Suprapubic skin (tissue), 4 donors: ENCODE measurements at regions not wholly inside any gene's neighbourhood (a gene's known extent, or its start where the extent isn't known, plus 50 kb on each side); places are given as distances from the start of the nearest gene placed in this dataset.

Experiments used
- DNase-seq, 2 donors: peaks; one replicate each; pipeline ENCODE4 v3.0.0-alpha.2; 2019; ENCODE audit warnings: low spot score in 2 of 2
- H3K27ac ChIP-seq: fragments of 200-600 bp; sonication (generic); one replicate; pipeline ENCODE4 v1.5.1; 2019
- H3K27me3 ChIP-seq: fragments of 200-600 bp; sonication (generic); one replicate; pipeline ENCODE4 v1.5.1; 2019
- H3K36me3 ChIP-seq: fragments of 200-600 bp; sonication (generic); one replicate; pipeline ENCODE4 v1.5.1; 2019
- H3K4me1 ChIP-seq: fragments of 200-600 bp; sonication (generic); one replicate; pipeline ENCODE4 v1.5.1; 2019
- H3K4me3 ChIP-seq: fragments of 200-600 bp; sonication (generic); one replicate; pipeline ENCODE4 v1.5.1; 2019; ENCODE audit warnings: mild to moderate bottlenecking
- H3K9me3 ChIP-seq: fragments of 200-600 bp; sonication (generic); one replicate; pipeline ENCODE4 v1.5.1; 2019
- EP300 ChIP-seq: sonication (generic); formaldehyde crosslinking; IDR thresholded peaks from one replicate; pipeline ENCODE4 v1.6.1; 2017; ENCODE audit warnings: antibody characterized with exemption
- POLR2A ChIP-seq, 2 donors: fragments of 450-650 bp; IDR thresholded peaks; one replicate each; pipeline ENCODE4 v1.6.1; 2017; ENCODE audit warnings: antibody characterized with exemption in 2 of 2, mild to moderate bottlenecking in 2 of 2, moderate library complexity in 2 of 2
- POLR2AphosphoS5 ChIP-seq, 3 donors: sonication (generic); formaldehyde crosslinking; IDR thresholded peaks; one replicate each; pipeline ENCODE4 v1.6.1; 2017; ENCODE audit warnings: antibody characterized with exemption in 3 of 3
- WGBS: methylation state at CpG from one replicate; pipeline ENCODE4 v1.1.5; 2018; 5-methylcytosine and 5-hydroxymethylcytosine counted together
- TF ChIP-seq, protein P1 (sequence below), 2 donors: fragments of 200-600 bp in 1 of 2; fragments of 450-650 bp in 1 of 2; sonication (generic) in 1 of 2; IDR thresholded peaks; one replicate each; pipeline ENCODE4 v1.5.1; 2016 to 2019; ENCODE audit warnings: antibody characterized with exemption in 2 of 2, mild to moderate bottlenecking in 1 of 2, moderate library complexity in 1 of 2

DNA sequence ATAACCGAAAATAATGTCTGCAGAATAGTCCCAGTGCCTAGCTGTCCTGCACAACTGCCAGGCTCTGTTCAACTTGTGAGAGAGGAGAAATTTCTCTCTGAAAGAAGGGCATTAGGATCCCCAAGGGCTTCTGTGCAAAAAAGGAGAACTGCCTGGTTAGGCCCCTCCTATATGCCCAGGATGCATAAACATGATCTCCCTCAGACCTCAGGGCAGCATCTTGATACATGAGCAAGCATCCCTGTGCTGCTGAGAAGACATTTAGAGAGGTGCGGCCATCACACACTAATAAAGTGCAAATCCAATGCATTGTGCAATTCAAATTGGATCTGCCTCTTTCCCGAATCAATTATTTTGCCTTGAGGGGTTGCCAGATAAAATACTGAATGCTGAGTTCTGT, 553.6 kb downstream of the TNS3 start:
- no peak overlapping the region for H3K4me3 ChIP-seq
- H3K9me3 ChIP-seq, result no peaks in the 10 kb centered on the region
- no peak overlapping the region for H3K27ac ChIP-seq
- no peaks in the 10 kb centered on the region for H3K36me3 ChIP-seq
- WGBS, result 30% methylated on average over 3 of the region's 3 CpGs
- no peak for DNase-seq
- no peaks in the 10 kb centered on the region for H3K4me1 ChIP-seq
- no peaks in the 10 kb centered on the region for H3K27me3 ChIP-seq
- TF ChIP-seq POLR2AphosphoS5 (IDR thresholded peaks at IDR 0.05) (no peak), POLR2A (IDR thresholded peaks at IDR 0.05) (no peak), EP300 (no peak)
- TF ChIP-seq, protein P1, sequence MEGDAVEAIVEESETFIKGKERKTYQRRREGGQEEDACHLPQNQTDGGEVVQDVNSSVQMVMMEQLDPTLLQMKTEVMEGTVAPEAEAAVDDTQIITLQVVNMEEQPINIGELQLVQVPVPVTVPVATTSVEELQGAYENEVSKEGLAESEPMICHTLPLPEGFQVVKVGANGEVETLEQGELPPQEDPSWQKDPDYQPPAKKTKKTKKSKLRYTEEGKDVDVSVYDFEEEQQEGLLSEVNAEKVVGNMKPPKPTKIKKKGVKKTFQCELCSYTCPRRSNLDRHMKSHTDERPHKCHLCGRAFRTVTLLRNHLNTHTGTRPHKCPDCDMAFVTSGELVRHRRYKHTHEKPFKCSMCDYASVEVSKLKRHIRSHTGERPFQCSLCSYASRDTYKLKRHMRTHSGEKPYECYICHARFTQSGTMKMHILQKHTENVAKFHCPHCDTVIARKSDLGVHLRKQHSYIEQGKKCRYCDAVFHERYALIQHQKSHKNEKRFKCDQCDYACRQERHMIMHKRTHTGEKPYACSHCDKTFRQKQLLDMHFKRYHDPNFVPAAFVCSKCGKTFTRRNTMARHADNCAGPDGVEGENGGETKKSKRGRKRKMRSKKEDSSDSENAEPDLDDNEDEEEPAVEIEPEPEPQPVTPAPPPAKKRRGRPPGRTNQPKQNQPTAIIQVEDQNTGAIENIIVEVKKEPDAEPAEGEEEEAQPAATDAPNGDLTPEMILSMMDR (IDR thresholded peaks at IDR 0.05), result no peak

DNA sequence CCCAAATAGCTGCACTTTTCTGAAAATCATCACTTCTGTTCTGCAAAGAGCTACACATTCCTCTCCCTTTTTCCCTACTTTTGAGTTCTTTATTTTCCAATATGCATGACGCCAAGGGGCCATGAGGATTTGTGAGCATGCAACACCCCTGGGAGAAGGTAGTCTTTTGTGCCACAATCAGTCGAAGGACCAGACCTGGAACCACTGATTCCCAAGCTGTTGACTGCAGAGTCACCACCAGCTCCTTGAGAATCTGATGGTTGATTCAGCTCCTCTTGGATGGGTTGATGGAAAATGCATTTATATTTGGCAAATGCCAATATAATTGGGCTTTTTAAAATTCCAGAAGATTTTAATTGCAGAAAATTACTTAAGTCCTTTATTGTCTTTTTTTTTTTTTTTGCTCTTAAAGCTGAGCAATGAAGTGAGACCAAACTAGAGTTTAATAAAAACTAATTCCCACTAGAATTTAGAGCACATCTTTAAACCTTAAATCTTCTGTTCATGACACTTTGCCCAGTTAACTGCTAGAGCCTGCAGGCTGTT, 554.1 kb downstream of the TNS3 start:
- Histone ChIP-seq H3K4me1 (no peaks in the 10 kb centered on the region), H3K9me3 (no peaks in the 10 kb centered on the region), H3K27ac (no peak overlapping the region), H3K36me3 (no peaks in the 10 kb centered on the region), H3K27me3 (no peaks in the 10 kb centered on the region), H3K4me3 (no peak overlapping the region)
- TF ChIP-seq POLR2AphosphoS5 (IDR thresholded peaks at IDR 0.05) (no peak), EP300 (no peak), POLR2A (IDR thresholded peaks at IDR 0.05) (no peak)
- TF ChIP-seq, protein P1 (IDR thresholded peaks at IDR 0.05), result no peak
- DNase-seq, result no peak
- 68% methylated on average over 2 of the region's 2 CpGs for WGBS

DNA sequence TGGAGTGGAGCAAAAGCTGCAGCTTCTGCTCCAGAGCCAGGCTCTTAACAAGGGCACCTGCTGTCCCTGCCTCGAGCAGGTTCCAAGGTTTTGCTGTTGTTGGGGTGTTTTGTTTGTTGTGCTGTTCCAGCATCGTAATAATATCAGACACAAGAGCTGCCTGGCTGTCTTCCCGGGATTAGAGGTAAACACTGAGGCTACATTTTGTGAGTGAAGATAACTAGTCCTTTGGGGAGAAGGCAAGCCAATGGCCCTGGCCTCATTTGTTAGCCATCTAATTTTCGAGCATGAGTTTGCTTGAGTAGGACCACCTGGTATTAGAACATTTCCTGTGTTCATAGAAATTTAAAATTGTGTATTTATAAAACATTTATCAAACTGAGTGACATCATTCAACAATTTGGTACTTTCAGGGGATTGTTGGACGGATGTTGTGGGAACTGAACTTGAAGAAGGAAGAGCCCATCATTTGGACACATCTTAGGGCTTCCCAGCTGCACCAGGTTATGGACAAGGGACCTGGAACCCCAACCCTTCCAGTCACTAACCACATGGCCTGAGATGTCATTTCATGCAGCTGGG, 555.0 kb downstream of the TNS3 start:
- no peak overlapping the region for H3K27ac ChIP-seq
- H3K36me3 ChIP-seq, result no peaks in the 10 kb centered on the region
- no peak for TF ChIP-seq POLR2A (IDR thresholded peaks at IDR 0.05)
- H3K4me3 ChIP-seq, result no peak overlapping the region
- DNase-seq, result no peak
- WGBS, result 80% methylated on average over 5 of the region's 5 CpGs
- no peaks in the 10 kb centered on the region for H3K27me3 ChIP-seq
- H3K9me3 ChIP-seq, result no peaks in the 10 kb centered on the region
- H3K4me1 ChIP-seq, result no peaks in the 10 kb centered on the region

DNA sequence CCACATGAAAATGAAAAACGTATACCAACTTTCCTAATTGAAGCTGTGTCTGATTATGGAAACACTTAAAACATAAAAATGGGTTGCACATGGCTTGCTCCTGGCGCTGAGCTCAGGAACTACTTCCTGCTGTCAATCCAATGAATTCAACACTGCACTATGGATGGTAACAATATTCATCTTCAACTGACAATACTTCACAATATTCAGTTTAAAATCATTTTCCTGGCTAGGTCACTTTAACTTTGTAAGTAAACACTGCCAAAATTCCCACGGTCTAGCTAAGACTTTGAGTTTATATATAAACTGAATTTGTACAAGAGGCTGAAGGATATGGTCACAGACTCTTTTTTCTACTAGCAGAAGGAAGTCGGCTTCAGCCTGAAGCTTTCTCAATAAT, 556.9 kb downstream of the TNS3 start:
- H3K27me3 ChIP-seq, result no peaks in the 10 kb centered on the region
- no peaks in the 10 kb centered on the region for H3K4me1 ChIP-seq
- no peak for TF ChIP-seq POLR2AphosphoS5 (IDR thresholded peaks at IDR 0.05)
- TF ChIP-seq POLR2A (IDR thresholded peaks at IDR 0.05), result no peak
- TF ChIP-seq EP300, result no peak
- TF ChIP-seq, protein P1 (IDR thresholded peaks at IDR 0.05), result no peak
- H3K4me3 ChIP-seq, result no peak overlapping the region
- no peak for DNase-seq
- no peak overlapping the region for H3K27ac ChIP-seq
- no peaks in the 10 kb centered on the region for H3K36me3 ChIP-seq
- no peaks in the 10 kb centered on the region for H3K9me3 ChIP-seq
- WGBS, result 49% methylated on average over 4 of the region's 4 CpGs

DNA sequence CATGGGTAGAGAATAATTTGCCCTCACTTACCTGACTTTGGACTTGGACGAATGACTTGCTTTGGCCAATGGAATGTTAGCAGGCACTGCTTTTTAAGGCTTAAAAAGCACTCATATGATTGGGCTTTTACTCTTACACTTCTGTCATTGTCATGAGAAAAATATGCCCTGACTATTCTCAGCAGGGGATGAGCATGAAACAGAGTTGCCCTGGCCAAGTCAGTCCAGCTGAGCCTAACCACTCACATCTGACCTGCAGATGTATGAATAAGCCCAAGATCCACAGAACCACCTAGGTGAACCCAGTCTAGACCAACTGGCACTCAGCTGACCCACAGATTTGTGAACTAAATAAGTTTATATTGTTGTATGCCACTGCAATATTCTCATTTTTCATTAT, 573.5 kb downstream of the TNS3 start:
- no peaks in the 10 kb centered on the region for H3K36me3 ChIP-seq
- H3K4me1 ChIP-seq, result no peaks in the 10 kb centered on the region
- H3K4me3 ChIP-seq, result no peak overlapping the region
- WGBS, result 94% methylated on average over 1 of the region's 1 CpG
- H3K27me3 ChIP-seq, result no peaks in the 10 kb centered on the region
- no peak for TF ChIP-seq EP300
- TF ChIP-seq, protein P1 (IDR thresholded peaks at IDR 0.05), result no peak
- no peak for TF ChIP-seq POLR2AphosphoS5 (IDR thresholded peaks at IDR 0.05)
- TF ChIP-seq POLR2A (IDR thresholded peaks at IDR 0.05), result no peak
- no peak for DNase-seq
- no peaks in the 10 kb centered on the region for H3K9me3 ChIP-seq
- no peak overlapping the region for H3K27ac ChIP-seq

DNA sequence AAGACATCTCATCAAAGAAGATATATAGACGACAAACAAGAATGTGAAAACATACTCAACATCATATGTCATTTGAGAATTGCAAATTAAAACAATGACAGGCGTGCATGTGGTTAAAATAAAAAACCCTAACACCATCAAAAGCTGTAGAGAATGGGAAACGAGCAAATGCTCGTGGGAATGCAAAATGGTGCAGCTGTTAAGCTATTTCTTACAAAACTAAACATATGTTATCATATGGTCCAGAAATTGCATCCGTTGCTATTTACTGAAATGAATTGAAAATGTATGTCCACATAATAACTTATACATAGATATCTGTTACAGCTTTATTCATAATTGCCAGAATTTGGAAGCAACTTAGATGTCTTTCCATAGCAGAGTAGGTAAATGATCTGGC, 574.4 kb downstream of the TNS3 start:
- no peaks in the 10 kb centered on the region for H3K27me3 ChIP-seq
- H3K4me3 ChIP-seq, result no peak overlapping the region
- H3K9me3 ChIP-seq, result no peaks in the 10 kb centered on the region
- WGBS, result 75% methylated on average over 5 of the region's 5 CpGs
- H3K4me1 ChIP-seq, result no peaks in the 10 kb centered on the region
- H3K36me3 ChIP-seq, result no peaks in the 10 kb centered on the region
- DNase-seq, result no peak
- H3K27ac ChIP-seq, result no peak overlapping the region
- TF ChIP-seq POLR2AphosphoS5 (IDR thresholded peaks at IDR 0.05) (no peak), EP300 (no peak), POLR2A (IDR thresholded peaks at IDR 0.05) (no peak)
- TF ChIP-seq, protein P1 (IDR thresholded peaks at IDR 0.05), result no peak
